Type B pancreatic cell (in vitro differentiated cells): ENCODE measurements at regions not wholly inside any gene's neighbourhood (a gene's known extent, or its start where the extent isn't known, plus 50 kb on each side); places are given as distances from the start of the nearest gene placed in this dataset.

Experiments used
- DNase-seq: peaks from one replicate; pipeline ENCODE4 v3.0.0; 2021; ENCODE audit warnings: mixed read lengths; ENCODE audit not compliant: unreplicated experiment; ENCODE audit errors: extremely low spot score
- H3K27ac Mint-ChIP-seq: 2 replicates; pipeline ENCODE4 v1.8.0; 2021; ENCODE audit warnings: mild to moderate bottlenecking, mixed read lengths
- H3K27me3 Mint-ChIP-seq: 2 replicates; pipeline ENCODE4 v1.8.0; 2021; ENCODE audit warnings: mixed read lengths
- H3K36me3 Mint-ChIP-seq: 2 replicates; pipeline ENCODE4 v1.8.0; 2021; ENCODE audit warnings: mixed read lengths
- H3K4me1 Mint-ChIP-seq: one replicate; pipeline ENCODE4 v1.8.0; 2021; ENCODE audit warnings: mixed read lengths; ENCODE audit not compliant: unreplicated experiment
- H3K4me3 Mint-ChIP-seq: 2 replicates; pipeline ENCODE4 v1.8.0; 2021; ENCODE audit warnings: mild to moderate bottlenecking, mixed read lengths
- H3K9me3 Mint-ChIP-seq: 2 replicates; pipeline ENCODE4 v1.8.0; 2021; ENCODE audit warnings: mixed read lengths
- CTCF ChIP-seq: fragments of 200-600 bp; sonication (generic); conservative IDR thresholded peaks from 2 replicates; pipeline ENCODE4 v1.5.0; 2021; ENCODE audit warnings: antibody characterized with exemption, mild to moderate bottlenecking

- DNase-seq = no peak
- no peak for TF ChIP-seq CTCF
- Mint-ChIP-seq H3K9me3 (no peaks in the 10 kb centered on the region), H3K36me3 (no peaks in the 10 kb centered on the region), H3K27me3 (no peaks in the 10 kb centered on the region), H3K4me1 (no peaks in the 10 kb centered on the region), H3K4me3 (no peak overlapping the region), H3K27ac (no peak overlapping the region)
Observed at GRCh38 chr21:28655471-28655870, 337.2 kb downstream of the LTN1 start.

- no peak overlapping the region for H3K27ac Mint-ChIP-seq
- no peaks in the 10 kb centered on the region for H3K4me1 Mint-ChIP-seq
- no peaks in the 10 kb centered on the region for H3K9me3 Mint-ChIP-seq
- H3K27me3 Mint-ChIP-seq = no peaks in the 10 kb centered on the region
- no peak for DNase-seq
- H3K4me3 Mint-ChIP-seq = no peak overlapping the region
- TF ChIP-seq CTCF = no peak
- no peaks in the 10 kb centered on the region for H3K36me3 Mint-ChIP-seq
Observed at GRCh38 chr21:28654406-28654805, 338.3 kb downstream of the LTN1 start.

- no peaks in the 10 kb centered on the region for H3K9me3 Mint-ChIP-seq
- DNase-seq = no peak
- no peak overlapping the region for H3K27ac Mint-ChIP-seq
- peaks cover 3% of the 10 kb centered on the region for H3K4me1 Mint-ChIP-seq
- H3K27me3 Mint-ChIP-seq = no peaks in the 10 kb centered on the region
- H3K4me3 Mint-ChIP-seq = no peak overlapping the region
- TF ChIP-seq CTCF = no peak
- H3K36me3 Mint-ChIP-seq = no peaks in the 10 kb centered on the region
Observed at GRCh38 chr21:28644762-28645161, 347.9 kb downstream of the LTN1 start.

- TF ChIP-seq CTCF = no peak
- Mint-ChIP-seq H3K4me1 (peaks cover 4% of the 10 kb centered on the region), H3K36me3 (no peaks in the 10 kb centered on the region), H3K4me3 (no peak overlapping the region), H3K9me3 (no peaks in the 10 kb centered on the region), H3K27me3 (no peaks in the 10 kb centered on the region), H3K27ac (no peak overlapping the region)
- no peak for DNase-seq
Observed at GRCh38 chr21:28642891-28643290, 349.8 kb downstream of the LTN1 start.

GRCh38 chr21:28641731-28642130 lies 350.9 kb downstream of the LTN1 start:
- H3K9me3 Mint-ChIP-seq = no peaks in the 10 kb centered on the region
- no peak for TF ChIP-seq CTCF
- DNase-seq = no peak
- no peaks in the 10 kb centered on the region for H3K27me3 Mint-ChIP-seq
- H3K36me3 Mint-ChIP-seq = no peaks in the 10 kb centered on the region
- peaks cover 4% of the 10 kb centered on the region for H3K4me1 Mint-ChIP-seq
- no peak overlapping the region for H3K27ac Mint-ChIP-seq
- H3K4me3 Mint-ChIP-seq = no peak overlapping the region

- Mint-ChIP-seq H3K36me3 (no peaks in the 10 kb centered on the region), H3K4me3 (no peak overlapping the region), H3K27me3 (no peaks in the 10 kb centered on the region), H3K9me3 (no peaks in the 10 kb centered on the region), H3K27ac (no peak overlapping the region), H3K4me1 (peaks cover 4% of the 10 kb centered on the region)
- no peak for DNase-seq
- TF ChIP-seq CTCF = no peak
Observed at GRCh38 chr21:28640326-28640725, 352.4 kb downstream of the LTN1 start.
